ENCODE measurements at regions not wholly inside any gene's neighbourhood (a gene's known extent, or its start where the extent isn't known, plus 50 kb on each side); places are given as distances from the start of the nearest gene placed in this dataset.

DNA sequence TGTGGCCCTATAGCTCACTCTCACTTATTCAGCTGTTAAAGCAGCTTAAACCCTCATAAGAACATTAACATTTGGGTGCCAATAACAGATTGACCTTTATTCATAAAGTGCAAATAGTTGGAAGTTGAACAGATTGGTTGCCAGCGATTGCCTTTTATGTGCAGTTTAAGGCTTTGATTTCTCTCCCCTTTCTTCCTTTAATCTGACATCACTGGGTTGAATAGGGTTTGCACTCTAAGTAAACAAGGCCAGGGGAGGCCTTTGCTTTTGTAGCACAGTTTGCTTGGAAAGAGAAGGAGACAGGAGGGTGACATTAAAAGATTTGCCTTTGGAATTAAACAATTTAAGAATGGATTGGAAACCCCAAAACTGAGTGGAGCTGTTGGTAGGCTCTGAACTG is 114.3 kb downstream of the NKX6-1 start:
- TF ChIP-seq, protein P1, sequence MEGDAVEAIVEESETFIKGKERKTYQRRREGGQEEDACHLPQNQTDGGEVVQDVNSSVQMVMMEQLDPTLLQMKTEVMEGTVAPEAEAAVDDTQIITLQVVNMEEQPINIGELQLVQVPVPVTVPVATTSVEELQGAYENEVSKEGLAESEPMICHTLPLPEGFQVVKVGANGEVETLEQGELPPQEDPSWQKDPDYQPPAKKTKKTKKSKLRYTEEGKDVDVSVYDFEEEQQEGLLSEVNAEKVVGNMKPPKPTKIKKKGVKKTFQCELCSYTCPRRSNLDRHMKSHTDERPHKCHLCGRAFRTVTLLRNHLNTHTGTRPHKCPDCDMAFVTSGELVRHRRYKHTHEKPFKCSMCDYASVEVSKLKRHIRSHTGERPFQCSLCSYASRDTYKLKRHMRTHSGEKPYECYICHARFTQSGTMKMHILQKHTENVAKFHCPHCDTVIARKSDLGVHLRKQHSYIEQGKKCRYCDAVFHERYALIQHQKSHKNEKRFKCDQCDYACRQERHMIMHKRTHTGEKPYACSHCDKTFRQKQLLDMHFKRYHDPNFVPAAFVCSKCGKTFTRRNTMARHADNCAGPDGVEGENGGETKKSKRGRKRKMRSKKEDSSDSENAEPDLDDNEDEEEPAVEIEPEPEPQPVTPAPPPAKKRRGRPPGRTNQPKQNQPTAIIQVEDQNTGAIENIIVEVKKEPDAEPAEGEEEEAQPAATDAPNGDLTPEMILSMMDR (IDR thresholded peaks at IDR 0.05): no peak
- TF ChIP-seq POLR2AphosphoS5 (IDR thresholded peaks at IDR 0.05; ENCODE audit: low read depth, low read length) (no peak), TCF7L2 (IDR thresholded peaks at IDR 0.05; ENCODE audit: low read depth, low read length) (no peak), SIN3A (IDR thresholded peaks at IDR 0.05; ENCODE audit: borderline replicate concordance, insufficient read depth, low read depth, low read length) (no peak)
- TF ChIP-seq, protein P2, sequence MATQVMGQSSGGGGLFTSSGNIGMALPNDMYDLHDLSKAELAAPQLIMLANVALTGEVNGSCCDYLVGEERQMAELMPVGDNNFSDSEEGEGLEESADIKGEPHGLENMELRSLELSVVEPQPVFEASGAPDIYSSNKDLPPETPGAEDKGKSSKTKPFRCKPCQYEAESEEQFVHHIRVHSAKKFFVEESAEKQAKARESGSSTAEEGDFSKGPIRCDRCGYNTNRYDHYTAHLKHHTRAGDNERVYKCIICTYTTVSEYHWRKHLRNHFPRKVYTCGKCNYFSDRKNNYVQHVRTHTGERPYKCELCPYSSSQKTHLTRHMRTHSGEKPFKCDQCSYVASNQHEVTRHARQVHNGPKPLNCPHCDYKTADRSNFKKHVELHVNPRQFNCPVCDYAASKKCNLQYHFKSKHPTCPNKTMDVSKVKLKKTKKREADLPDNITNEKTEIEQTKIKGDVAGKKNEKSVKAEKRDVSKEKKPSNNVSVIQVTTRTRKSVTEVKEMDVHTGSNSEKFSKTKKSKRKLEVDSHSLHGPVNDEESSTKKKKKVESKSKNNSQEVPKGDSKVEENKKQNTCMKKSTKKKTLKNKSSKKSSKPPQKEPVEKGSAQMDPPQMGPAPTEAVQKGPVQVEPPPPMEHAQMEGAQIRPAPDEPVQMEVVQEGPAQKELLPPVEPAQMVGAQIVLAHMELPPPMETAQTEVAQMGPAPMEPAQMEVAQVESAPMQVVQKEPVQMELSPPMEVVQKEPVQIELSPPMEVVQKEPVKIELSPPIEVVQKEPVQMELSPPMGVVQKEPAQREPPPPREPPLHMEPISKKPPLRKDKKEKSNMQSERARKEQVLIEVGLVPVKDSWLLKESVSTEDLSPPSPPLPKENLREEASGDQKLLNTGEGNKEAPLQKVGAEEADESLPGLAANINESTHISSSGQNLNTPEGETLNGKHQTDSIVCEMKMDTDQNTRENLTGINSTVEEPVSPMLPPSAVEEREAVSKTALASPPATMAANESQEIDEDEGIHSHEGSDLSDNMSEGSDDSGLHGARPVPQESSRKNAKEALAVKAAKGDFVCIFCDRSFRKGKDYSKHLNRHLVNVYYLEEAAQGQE (IDR thresholded peaks at IDR 0.05; ENCODE audit: insufficient read depth in 1 of 2, low read depth in 2 of 2, low read length in 1 of 2): no peak
